A673 (cell line): ENCODE measurements at regions not wholly inside any gene's neighbourhood (a gene's known extent, or its start where the extent isn't known, plus 50 kb on each side); places are given as distances from the start of the nearest gene placed in this dataset.

Source experiments
- CTCF ChIP-seq: fragments of 300-800, 200-600 bp; sonication (generic); conservative IDR thresholded peaks from 2 replicates; pipeline ENCODE4 v1.5.1; 2017; ENCODE audit warnings: low read depth, mild to moderate bottlenecking, antibody characterized with exemption, low read length, moderate library complexity, mixed read lengths
- EZH2 ChIP-seq: fragments of 200-600 bp; sonication (generic); IDR thresholded peaks from 2 replicates; pipeline ENCODE4 v1.6.1; 2017; ENCODE audit warnings: borderline replicate concordance, low read depth, mild to moderate bottlenecking, mixed read lengths, antibody characterized with exemption, low read length; ENCODE audit not compliant: poor library complexity, severe bottlenecking

GRCh38 chr11:45518141-45518832 lies 147.1 kb downstream of the CHST1 start:
- TF ChIP-seq CTCF (no peak), EZH2 (no peak)
